H1 (cell line): ENCODE measurements at regions not wholly inside any gene's neighbourhood (a gene's known extent, or its start where the extent isn't known, plus 50 kb on each side); places are given as distances from the start of the nearest gene placed in this dataset.

Experiments
- CTCF ChIA-PET: fragments of 300-600 bp; sonication (Branson Sonifier 250); formaldehyde crosslinking; loops from one replicate; lab custom pipeline; 2021; ENCODE audit not compliant: partially characterized antibody; lab: Charles Lee
- POLR2A ChIA-PET: fragments of 300-600 bp; sonication (Branson Sonifier 250); formaldehyde crosslinking; loops from one replicate; lab custom pipeline; 2021; ENCODE audit warnings: inconsistent platforms; ENCODE audit not compliant: partially characterized antibody; lab: Charles Lee
- DNase-seq, 2 experiments: peaks; one replicate each; pipeline versions ENCODE4 v3.0.0 to v3.0.0-alpha.2; 2010 to 2022; ENCODE audit warnings: low spot score in 2 of 2, low read depth in 1 of 2, mixed read lengths in 1 of 2
- FAIRE-seq: peaks from 2 replicates; lab custom pipeline; 2011; peaks lifted over from hg19 to GRCh38; lab: Jason Lieb, UNC
- H2AFZ ChIP-seq: 2 replicates; pipeline ENCODE4 v1.8.1; 2012; ENCODE audit warnings: low read length, inconsistent platforms
- H2AK5ac ChIP-seq: 2 replicates; pipeline ENCODE4 v1.6.1; 2013; ENCODE audit warnings: low read depth, low read length
- H2BK120ac ChIP-seq: replicated peaks from 2 replicates; pipeline ENCODE3; 2013; ENCODE audit warnings: low read depth, low read length, inconsistent platforms
- H2BK12ac ChIP-seq: 2 replicates; pipeline ENCODE4 v1.6.1; 2013; ENCODE audit warnings: low read depth, low read length
- H2BK15ac ChIP-seq: 2 replicates; pipeline ENCODE4 v1.6.1; 2013; ENCODE audit warnings: low read length
- H2BK20ac ChIP-seq: 2 replicates; pipeline ENCODE4 v1.6.1; 2013; ENCODE audit warnings: low read length
- H2BK5ac ChIP-seq: 2 replicates; pipeline ENCODE4 v1.6.1; 2013; ENCODE audit warnings: low read depth, low read length
- H3K14ac ChIP-seq: 2 replicates; pipeline ENCODE4 v1.6.1; 2013; ENCODE audit warnings: inconsistent platforms; ENCODE audit not compliant: insufficient read length
- H3K18ac ChIP-seq: 2 replicates; pipeline ENCODE4 v1.6.1; 2013; ENCODE audit warnings: low read length; ENCODE audit errors: extremely low read depth
- H3K23ac ChIP-seq: 2 replicates; pipeline ENCODE4 v1.6.1; 2013; ENCODE audit warnings: inconsistent platforms; ENCODE audit not compliant: insufficient read length
- H3K23me2 ChIP-seq: 2 replicates; pipeline ENCODE4 v1.6.1; 2013; ENCODE audit warnings: low read depth, low read length
- H3K27ac ChIP-seq: 2 replicates; pipeline ENCODE4 v1.6.1; 2011; ENCODE audit warnings: low read depth, low read length, inconsistent platforms
- H3K27me3 ChIP-seq, 4 experiments: replicated peaks in 1 of 4; 1 replicate in 1 of 4; 2 replicates in 3 of 4; pipeline versions ENCODE4 v1.6.1 to v1.8.1; 2011 to 2013; ENCODE audit warnings: low read length in 3 of 4, mild to moderate bottlenecking in 3 of 4, inconsistent platforms in 2 of 4, mixed read lengths in 2 of 4, moderate library complexity in 1 of 4; ENCODE audit not compliant: control insufficient read depth in 3 of 4, insufficient read depth in 3 of 4; ENCODE audit errors: extremely low read depth in 1 of 4
- H3K36me3 ChIP-seq, 4 experiments: 2 replicates each; pipeline versions ENCODE4 v1.6.1 to v1.8.1; 2011 to 2013; ENCODE audit warnings: mild to moderate bottlenecking in 4 of 4, low read length in 3 of 4, moderate library complexity in 2 of 4, control low read depth in 1 of 4, inconsistent platforms in 1 of 4; ENCODE audit not compliant: insufficient read depth in 4 of 4, control insufficient read depth in 2 of 4
- H3K4ac ChIP-seq: replicated peaks from 2 replicates; pipeline ENCODE3; 2013; ENCODE audit warnings: low read length, low read depth, mixed read lengths, inconsistent platforms; ENCODE audit not compliant: insufficient read length
- H3K4me1 ChIP-seq, 4 experiments: replicated peaks in 1 of 4; 1 replicate in 1 of 4; 2 replicates in 3 of 4; pipeline versions ENCODE4 v1.6.1 to v1.8.1; 2011 to 2013; ENCODE audit warnings: low read length in 3 of 4, inconsistent platforms in 2 of 4, mixed read lengths in 1 of 4; ENCODE audit not compliant: insufficient read depth in 4 of 4, control insufficient read depth in 3 of 4
- H3K4me2 ChIP-seq, 2 experiments: 2 replicates each; pipeline versions ENCODE4 v1.6.1 to v1.8.1; 2011 to 2013; ENCODE audit warnings: low read depth in 2 of 2, low read length in 2 of 2, control low read depth in 1 of 2, inconsistent platforms in 1 of 2, mild to moderate bottlenecking in 1 of 2; ENCODE audit not compliant: insufficient read depth in 1 of 2
- H3K4me3 ChIP-seq, 4 experiments: fragments of 200-600, 300-600 bp in 1 of 4; sonication (generic), shearing (Covaris generic), sonication (Bioruptor Twin) in 1 of 4; 2 replicates each; pipeline versions ENCODE4 v1.5.1 to v1.8.1; 2011 to 2016; ENCODE audit warnings: low read length in 4 of 4, low read depth in 3 of 4, control low read depth in 2 of 4, inconsistent platforms in 2 of 4, mild to moderate bottlenecking in 2 of 4, mixed read lengths in 1 of 4, moderate library complexity in 1 of 4; ENCODE audit not compliant: insufficient read depth in 2 of 4; ENCODE audit errors: extremely low read depth in 1 of 4
- H3K56ac ChIP-seq: replicated peaks from 2 replicates; pipeline ENCODE3; 2013; ENCODE audit warnings: low read depth, mild to moderate bottlenecking, mixed read lengths, low read length, inconsistent platforms; ENCODE audit not compliant: insufficient read length
- H3K79me1 ChIP-seq: 2 replicates; pipeline ENCODE4 v1.6.1; 2013; ENCODE audit warnings: low read depth, low read length, control low read depth
- H3K79me2 ChIP-seq, 2 experiments: 2 replicates each; pipeline versions ENCODE4 v1.6.1 to v1.8.1; 2012 to 2013; ENCODE audit warnings: low read length in 2 of 2, mild to moderate bottlenecking in 2 of 2, inconsistent platforms in 1 of 2; ENCODE audit not compliant: insufficient read depth in 2 of 2, control insufficient read depth in 1 of 2
- H3K9ac ChIP-seq, 4 experiments: replicated peaks in 1 of 4; 1 replicate in 1 of 4; 2 replicates in 3 of 4; pipeline versions ENCODE4 v1.6.1 to v1.8.1; 2011 to 2013; ENCODE audit warnings: low read depth in 3 of 4, low read length in 3 of 4, control low read depth in 2 of 4, mild to moderate bottlenecking in 2 of 4, moderate library complexity in 2 of 4, inconsistent platforms in 1 of 4; ENCODE audit errors: extremely low read depth in 1 of 4
- H3K9me3 ChIP-seq, 2 experiments: 2 replicates each; pipeline versions ENCODE4 v1.6.1 to v1.8.1; 2012 to 2013; ENCODE audit warnings: mild to moderate bottlenecking in 2 of 2, moderate library complexity in 2 of 2, control low read depth in 1 of 2, inconsistent platforms in 1 of 2, low read depth in 1 of 2, low read length in 1 of 2, mixed read lengths in 1 of 2; ENCODE audit not compliant: insufficient read depth in 2 of 2
- H4K20me1 ChIP-seq, 2 experiments: replicated peaks in 1 of 2; 2 replicates each; pipeline versions ENCODE3 to v1.8.1; 2011 to 2013; ENCODE audit warnings: inconsistent platforms in 2 of 2, low read length in 2 of 2, mild to moderate bottlenecking in 1 of 2; ENCODE audit not compliant: insufficient read depth in 2 of 2, control insufficient read depth in 1 of 2
- H4K5ac ChIP-seq: 2 replicates; pipeline ENCODE4 v1.6.1; 2013; ENCODE audit warnings: low read length, low read depth, mixed read lengths, inconsistent platforms; ENCODE audit not compliant: insufficient read length
- H4K8ac ChIP-seq: 2 replicates; pipeline ENCODE4 v1.8.0; 2013; ENCODE audit warnings: mild to moderate bottlenecking, moderate library complexity, low read length, inconsistent platforms; ENCODE audit not compliant: insufficient read depth; ENCODE audit errors: extremely low read depth
- H4K91ac ChIP-seq: replicated peaks from 2 replicates; pipeline ENCODE3; 2013; ENCODE audit warnings: low read length, mixed read lengths, inconsistent platforms; ENCODE audit not compliant: insufficient read length
- BCL11A ChIP-seq, 2 experiments: IDR thresholded peaks; one replicate each; pipeline ENCODE4 v1.6.1; 2011; ENCODE audit warnings: low read depth in 2 of 2, low read length in 2 of 2, mild to moderate bottlenecking in 2 of 2
- RAD21 ChIP-seq, 2 experiments: IDR thresholded peaks in 1 of 2; conservative IDR thresholded peaks in 1 of 2; 2 replicates each; pipeline ENCODE4 v1.6.1; 2011; ENCODE audit warnings: low read depth in 2 of 2, low read length in 2 of 2, improper control_type of control experiment in 1 of 2, inconsistent platforms in 1 of 2, mild to moderate bottlenecking in 1 of 2, moderate library complexity in 1 of 2
- RNF2 ChIP-seq: fragments of 200-900, 300-1000 bp; sonication (generic); IDR thresholded peaks from 2 replicates; pipeline ENCODE4 v1.7.1; 2016; ENCODE audit warnings: borderline replicate concordance, low read depth, mild to moderate bottlenecking, antibody characterized with exemption, low read length; ENCODE audit not compliant: poor library complexity, severe bottlenecking; ENCODE audit errors: missing control alignments
- SAP30 ChIP-seq: fragments of 300-600 bp; sonication (generic); IDR thresholded peaks from 2 replicates; pipeline ENCODE4 v1.7.1; 2012; ENCODE audit warnings: low read length, moderate library complexity, mild to moderate bottlenecking, inconsistent platforms; ENCODE audit not compliant: insufficient read depth, insufficient replicate concordance
- TEAD4 ChIP-seq: IDR thresholded peaks from 2 replicates; pipeline ENCODE4 v1.6.1; 2012; ENCODE audit warnings: low read depth, low read length, inconsistent platforms, mixed read lengths
- WGBS, 2 experiments: shearing (Covaris generic) in 1 of 2; methylation state at CpG; one replicate each; pipeline versions ENCODE4 v1.1.6 to v1.1.7; 2013 to 2015; ENCODE audit warnings: low lambda C conversion rate in 2 of 2, mixed read lengths in 2 of 2, inconsistent platforms in 1 of 2, low coverage in 1 of 2, missing lambda C conversion rate in 1 of 2; ENCODE audit not compliant: insufficient replicate concordance in 2 of 2, insufficient coverage in 1 of 2, insufficient read length in 1 of 2; ENCODE audit errors: extremely low coverage in 1 of 2, missing lambda C conversion rate in 1 of 2; 5-methylcytosine and 5-hydroxymethylcytosine counted together

GRCh38 chr1:191348328-191348727 is 809.9 kb upstream of the RGS18 start:
- WGBS, 2 experiments = 94% methylated on average over 3 of the region's 3 CpGs; no CpG with 5 or more reads in 1 of the 2 experiments
- no peak overlapping the region for H2BK120ac ChIP-seq
- no peaks in the 10 kb centered on the region for H3K9me3 ChIP-seq
- no peak overlapping the region for H2BK15ac ChIP-seq
- no peaks in the 10 kb centered on the region for H3K36me3 ChIP-seq
- no peak overlapping the region for H3K4me2 ChIP-seq
- no peak overlapping the region for H3K18ac ChIP-seq
- DNase-seq = no peak
- H2AK5ac ChIP-seq = no peak overlapping the region
- no peaks in the 10 kb centered on the region for H3K79me2 ChIP-seq
- H3K9ac ChIP-seq = no peak overlapping the region
- H3K14ac ChIP-seq = no peak overlapping the region
- no peak overlapping the region for H4K91ac ChIP-seq
- no peak overlapping the region for H3K4me3 ChIP-seq
- H3K56ac ChIP-seq = no peak overlapping the region
- no peak overlapping the region for H3K27ac ChIP-seq
- TF ChIP-seq RNF2 (no peak), RAD21 (IDR thresholded peaks at IDR 0.05 in 1 of 2, conservative IDR thresholded peaks at IDR 0.05 in 1 of 2; ENCODE audit: low read depth in 2 of 2, low read length in 2 of 2) (0 out of 4 replicates have a peak, but pooled peaks of 1 of the 2 experiments have one; percentile 6), BCL11A (IDR thresholded peaks at IDR 0.05; ENCODE audit: low read depth in 2 of 2, low read length in 2 of 2) (no peak), TEAD4 (no peak), SAP30 (no peak)
- no peak overlapping the region for H4K8ac ChIP-seq
- no peak overlapping the region for H2BK5ac ChIP-seq
- no peak overlapping the region for H2AFZ ChIP-seq
- H4K20me1 ChIP-seq = no peaks in the 10 kb centered on the region
- H2BK20ac ChIP-seq = no peak overlapping the region
- no peak overlapping the region for H3K23ac ChIP-seq
- no peaks in the 10 kb centered on the region for H3K4me1 ChIP-seq
- no peak overlapping the region for H3K4ac ChIP-seq
- H4K5ac ChIP-seq = no peak overlapping the region
- no peaks in the 10 kb centered on the region for H3K79me1 ChIP-seq
- ChIA-PET CTCF (no interaction called here), POLR2A (no interaction called here)
- H3K27me3 ChIP-seq = no peaks in the 10 kb centered on the region
- FAIRE-seq = no peak
- no peaks in the 10 kb centered on the region for H3K23me2 ChIP-seq
- H2BK12ac ChIP-seq = no peak overlapping the region
